D721Med (cell line): ENCODE measurements at regions not wholly inside any gene's neighbourhood (a gene's known extent, or its start where the extent isn't known, plus 50 kb on each side); places are given as distances from the start of the nearest gene placed in this dataset.
"Not testable (repeated sequence)": the region's sequence is repeated elsewhere in the genome, so short reads cannot be mapped to it uniquely, and the experiment has no call there.

Source experiments
- DNase-seq: peaks from one replicate; pipeline ENCODE4 v3.0.0; 2011; ENCODE audit warnings: low spot score; ENCODE audit not compliant: insufficient read length
- FAIRE-seq: peaks from 2 replicates; lab custom pipeline; 2011; peaks lifted over from hg19 to GRCh38; lab: Jason Lieb, UNC
- TF ChIP-seq, protein P1 (sequence below): IDR thresholded peaks from 2 replicates; pipeline ENCODE4 v1.5.1; 2012; ENCODE audit warnings: mild to moderate bottlenecking, control low read depth; ENCODE audit not compliant: insufficient read depth; ENCODE audit errors: missing control alignments

DNA sequence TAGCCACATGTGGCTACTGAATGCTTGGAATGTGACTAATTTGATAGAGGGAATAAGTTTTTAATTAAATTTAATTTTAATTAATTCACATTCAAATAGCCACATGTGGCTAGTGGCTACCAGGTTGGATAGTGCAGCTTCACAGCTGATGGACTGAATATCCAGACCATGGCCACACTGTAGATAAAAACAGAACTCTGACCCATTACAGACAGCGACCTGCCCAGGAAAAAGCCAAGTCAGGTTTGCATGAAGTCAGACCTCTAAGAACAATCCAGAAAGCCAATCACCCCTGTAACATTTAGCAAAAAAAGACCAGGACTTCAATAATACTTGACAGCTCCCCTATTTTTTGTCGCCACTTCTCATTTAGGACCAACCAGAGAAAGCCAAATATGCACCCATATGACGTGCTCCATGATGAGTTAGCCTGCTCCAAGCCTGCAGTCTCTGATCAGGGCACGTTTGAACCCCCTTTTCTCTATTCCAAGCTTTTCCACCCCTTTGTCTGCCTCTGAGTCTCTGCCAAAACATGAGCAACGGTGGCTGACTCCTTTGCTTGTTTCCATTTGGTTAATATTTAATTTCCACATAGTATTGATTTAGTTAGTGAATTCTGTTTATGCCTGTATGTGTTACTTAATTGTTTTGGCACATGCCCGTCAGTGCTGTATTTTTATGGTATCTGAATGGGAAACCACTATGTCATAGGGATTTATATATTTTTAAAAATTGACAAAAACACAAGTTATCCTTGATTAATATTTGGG, 636.3 kb downstream of the UTRN start:
- no peak for FAIRE-seq
- no peak for DNase-seq
- TF ChIP-seq, protein P1, sequence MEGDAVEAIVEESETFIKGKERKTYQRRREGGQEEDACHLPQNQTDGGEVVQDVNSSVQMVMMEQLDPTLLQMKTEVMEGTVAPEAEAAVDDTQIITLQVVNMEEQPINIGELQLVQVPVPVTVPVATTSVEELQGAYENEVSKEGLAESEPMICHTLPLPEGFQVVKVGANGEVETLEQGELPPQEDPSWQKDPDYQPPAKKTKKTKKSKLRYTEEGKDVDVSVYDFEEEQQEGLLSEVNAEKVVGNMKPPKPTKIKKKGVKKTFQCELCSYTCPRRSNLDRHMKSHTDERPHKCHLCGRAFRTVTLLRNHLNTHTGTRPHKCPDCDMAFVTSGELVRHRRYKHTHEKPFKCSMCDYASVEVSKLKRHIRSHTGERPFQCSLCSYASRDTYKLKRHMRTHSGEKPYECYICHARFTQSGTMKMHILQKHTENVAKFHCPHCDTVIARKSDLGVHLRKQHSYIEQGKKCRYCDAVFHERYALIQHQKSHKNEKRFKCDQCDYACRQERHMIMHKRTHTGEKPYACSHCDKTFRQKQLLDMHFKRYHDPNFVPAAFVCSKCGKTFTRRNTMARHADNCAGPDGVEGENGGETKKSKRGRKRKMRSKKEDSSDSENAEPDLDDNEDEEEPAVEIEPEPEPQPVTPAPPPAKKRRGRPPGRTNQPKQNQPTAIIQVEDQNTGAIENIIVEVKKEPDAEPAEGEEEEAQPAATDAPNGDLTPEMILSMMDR: no peak

DNA sequence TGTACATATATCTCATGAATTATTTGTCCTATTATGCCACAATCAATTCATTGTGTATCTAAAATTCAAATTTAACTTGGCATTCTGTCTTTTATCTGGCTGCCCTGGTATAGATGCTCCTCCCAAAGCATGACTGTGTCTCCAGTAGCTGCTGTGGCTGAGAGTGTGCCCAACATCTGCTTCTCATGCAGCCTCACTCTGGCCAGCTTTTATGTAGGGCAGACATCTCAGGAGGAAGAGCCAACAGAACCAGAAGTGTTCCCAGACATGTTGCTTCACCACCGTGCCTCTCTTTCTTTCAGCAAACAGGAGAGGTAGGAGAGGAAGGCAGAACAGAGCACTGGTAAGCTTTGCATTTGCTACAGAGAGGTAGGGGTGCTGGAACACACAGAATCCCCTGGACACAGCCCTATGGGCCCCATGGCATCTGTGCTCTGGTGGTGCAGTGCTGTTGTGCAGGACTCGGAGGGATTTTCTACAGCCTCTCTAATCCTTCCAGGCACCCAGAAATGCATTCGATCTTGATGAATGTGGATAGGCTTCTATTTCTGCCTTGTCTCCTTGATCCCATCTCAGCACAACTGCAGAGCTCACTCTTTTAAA, 637.1 kb downstream of the UTRN start:
- no peak for DNase-seq
- TF ChIP-seq, protein P1: no peak
- FAIRE-seq: no peak

DNA sequence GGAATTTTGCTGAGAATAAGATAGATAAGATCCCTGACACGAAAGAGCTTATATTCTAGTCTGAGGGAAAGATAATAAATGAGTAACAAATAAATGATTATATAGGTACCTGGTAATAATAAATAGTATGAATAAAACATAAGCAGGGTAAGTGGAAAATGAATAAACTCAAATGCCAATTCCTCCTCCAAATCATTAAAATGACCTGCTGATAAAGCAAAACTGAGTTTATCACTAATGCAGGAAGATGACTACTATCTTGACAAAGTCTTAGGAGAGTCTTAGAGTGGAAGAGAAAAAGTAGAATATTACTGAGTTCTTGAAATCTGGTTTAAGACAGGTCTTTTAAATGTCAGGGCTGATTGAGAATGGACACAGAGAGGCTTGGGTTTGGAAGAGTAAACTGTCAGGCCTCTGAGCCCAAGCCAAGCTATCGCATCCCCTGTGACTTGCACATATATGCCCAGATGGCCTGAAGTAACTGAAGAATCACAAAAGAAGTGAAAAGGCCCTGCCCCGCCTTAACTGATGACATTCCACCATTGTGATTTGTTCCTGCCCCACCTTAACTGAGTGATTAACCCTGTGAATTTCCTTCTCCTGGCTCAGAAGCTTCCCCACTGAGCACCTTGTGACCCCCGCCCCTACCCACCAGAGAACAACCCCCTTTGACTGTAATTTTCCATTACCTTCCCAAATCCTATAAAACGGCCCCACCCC, 637.8 kb downstream of the UTRN start:
- DNase-seq, FAIRE-seq: not testable (repeated sequence)

DNA sequence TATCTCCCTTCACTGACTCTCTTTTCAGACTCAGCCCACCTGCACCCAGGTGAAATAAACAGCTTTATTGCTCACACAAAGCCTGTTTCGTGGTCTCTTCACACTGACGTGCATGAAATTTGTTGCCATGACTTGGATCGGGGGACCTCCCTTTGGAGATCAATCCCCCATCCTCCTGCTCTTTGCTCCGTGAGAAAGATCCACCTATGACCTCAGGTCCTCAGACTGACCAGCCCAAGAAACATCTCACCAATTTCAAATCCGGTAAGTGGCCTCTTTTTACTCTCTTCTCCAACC, 638.3 kb downstream of the UTRN start:
- not testable (repeated sequence) for DNase-seq, FAIRE-seq

DNA sequence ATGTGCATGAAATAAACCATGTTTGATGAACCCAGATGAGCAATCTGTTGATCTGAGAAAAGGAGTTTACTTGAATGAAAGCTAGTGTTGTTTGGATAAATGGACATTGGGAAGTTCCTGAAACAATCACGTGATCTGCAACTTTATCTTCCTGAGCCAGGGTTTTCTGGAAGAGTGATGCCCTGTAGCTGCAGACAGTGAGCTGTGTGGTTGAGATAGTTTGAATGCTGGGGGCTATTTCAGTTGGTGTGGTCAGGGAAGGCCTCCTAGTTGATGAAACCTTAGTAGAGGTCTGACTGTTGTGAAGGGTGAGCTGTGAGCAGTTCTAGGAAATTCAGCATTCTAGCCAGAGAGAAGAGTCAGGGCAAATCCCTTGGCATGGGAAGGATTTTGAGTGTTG, 643.7 kb downstream of the UTRN start:
- TF ChIP-seq, protein P1: no peak
- DNase-seq (no peak), FAIRE-seq (no peak)

DNA sequence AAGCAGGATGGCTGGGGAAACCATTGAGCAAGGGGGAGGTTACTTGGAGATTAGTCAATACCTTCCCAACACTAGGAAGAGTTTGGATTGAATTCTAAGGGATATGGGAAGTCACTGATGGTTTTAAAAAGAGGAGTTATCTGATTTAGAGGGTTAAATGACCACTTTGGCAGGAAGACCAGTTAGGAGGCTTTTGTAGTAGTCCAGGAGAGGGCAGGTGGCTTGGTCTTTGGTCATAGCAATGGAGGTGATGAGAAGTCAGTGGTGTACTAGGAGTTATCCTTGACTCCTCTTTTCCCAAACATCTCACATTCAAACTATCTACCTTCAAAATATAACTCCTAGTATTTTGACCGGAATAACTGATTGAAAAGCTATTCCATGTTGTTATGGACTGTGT, 644.1 kb downstream of the UTRN start:
- DNase-seq (no peak), FAIRE-seq (no peak)
- TF ChIP-seq, protein P1: no peak

DNA sequence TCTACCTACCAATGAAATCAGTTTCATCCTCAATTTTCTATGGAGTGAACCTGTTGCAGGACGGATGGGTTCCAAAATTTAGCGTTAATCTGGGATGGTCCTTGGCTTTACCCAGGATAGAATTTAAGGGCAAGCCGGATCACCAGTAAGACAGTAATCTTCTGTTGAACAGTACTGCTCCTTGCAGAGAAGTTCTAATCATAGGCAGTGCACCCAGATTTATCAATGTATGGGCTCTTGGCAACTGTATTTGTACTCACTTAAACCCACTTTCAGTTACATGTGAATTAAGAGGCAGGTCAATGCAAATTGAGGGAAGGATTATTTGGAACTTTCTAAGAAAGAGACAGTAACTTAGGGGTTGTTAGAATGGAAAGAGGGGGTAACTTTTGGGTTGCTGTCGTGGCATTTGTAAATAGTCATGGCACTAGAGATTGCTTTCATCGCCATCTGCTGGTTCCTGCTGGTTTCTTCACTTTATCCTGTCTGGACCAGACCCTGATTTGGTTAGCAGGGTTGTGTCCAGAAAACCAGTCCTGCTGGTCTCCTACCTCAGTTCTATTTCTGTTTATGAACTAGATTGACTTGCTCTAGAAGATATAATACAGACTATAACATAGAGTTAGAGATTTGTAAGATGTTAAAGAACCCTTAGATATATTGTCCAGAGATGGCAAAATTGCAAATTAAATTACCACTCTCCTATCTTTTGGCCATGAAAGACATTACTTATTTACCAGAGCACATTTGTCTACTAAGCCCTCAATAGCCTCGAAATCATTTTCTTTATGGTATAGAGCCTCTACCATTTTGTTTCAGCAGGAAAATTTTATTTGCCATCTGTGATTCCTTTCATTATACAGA, 646.3 kb downstream of the UTRN start:
- DNase-seq: no peak
- no peak for FAIRE-seq
- TF ChIP-seq, protein P1: peak; percentile 51
